HG03469 (cell line): ENCODE measurements at regions not wholly inside any gene's neighbourhood (a gene's known extent, or its start where the extent isn't known, plus 50 kb on each side); places are given as distances from the start of the nearest gene placed in this dataset.

Experiments used
- ATAC-seq: cut with Tn5 transposase; IDR thresholded peaks from one replicate; pipeline ENCODE4 v1.9.1; 2021; ENCODE audit warnings: mild to moderate bottlenecking, moderate library complexity, moderate number of reproducible peaks; ENCODE audit not compliant: unreplicated experiment

- ATAC-seq, result no peak
Observed at GRCh38 chr7:94222516-94222915, 172.2 kb upstream of the COL1A2 start.

GRCh38 chr7:94223375-94224084, 171.2 kb upstream of the COL1A2 start:
- no peak for ATAC-seq

- ATAC-seq, result no peak
Observed at GRCh38 chr7:94228223-94228622, 166.5 kb upstream of the COL1A2 start.

GRCh38 chr7:94228678-94229077, 166.0 kb upstream of the COL1A2 start:
- ATAC-seq, result no peak

- no peak for ATAC-seq
Observed at GRCh38 chr7:94231305-94231704, 163.4 kb upstream of the COL1A2 start.

GRCh38 chr7:94236960-94237359, 157.7 kb upstream of the COL1A2 start:
- ATAC-seq, result no peak

GRCh38 chr7:94237417-94237816, 157.3 kb upstream of the COL1A2 start:
- no peak for ATAC-seq

- ATAC-seq, result no peak
Observed at GRCh38 chr7:94239661-94240234, 154.9 kb upstream of the COL1A2 start.

- no peak for ATAC-seq
Observed at GRCh38 chr7:94240902-94241301, 153.8 kb upstream of the COL1A2 start.

- no peak for ATAC-seq
Observed at GRCh38 chr7:94241402-94241925, 153.2 kb upstream of the COL1A2 start.

GRCh38 chr7:94243066-94243711, 151.5 kb upstream of the COL1A2 start:
- no peak for ATAC-seq

- no peak for ATAC-seq
Observed at GRCh38 chr7:94244760-94245159, 149.9 kb upstream of the COL1A2 start.

GRCh38 chr7:94245500-94245899, 149.2 kb upstream of the COL1A2 start:
- no peak for ATAC-seq

- ATAC-seq, result no peak
Observed at GRCh38 chr7:94247970-94248369, 146.7 kb upstream of the COL1A2 start.

GRCh38 chr7:94249631-94250030, 145.1 kb upstream of the COL1A2 start:
- no peak for ATAC-seq

GRCh38 chr7:94250124-94250523, 144.6 kb upstream of the COL1A2 start:
- no peak for ATAC-seq

GRCh38 chr7:94250987-94251386, 143.7 kb upstream of the COL1A2 start:
- ATAC-seq, result no peak

- ATAC-seq, result no peak
Observed at GRCh38 chr7:94252124-94252523, 142.6 kb upstream of the COL1A2 start.

- no peak for ATAC-seq
Observed at GRCh38 chr7:94252971-94253370, 141.7 kb upstream of the COL1A2 start.

GRCh38 chr7:94253686-94254085, 141.0 kb upstream of the COL1A2 start:
- no peak for ATAC-seq

- no peak for ATAC-seq
Observed at GRCh38 chr7:94258418-94259300, 136.0 kb upstream of the COL1A2 start.
